Activated naive CD8-positive, alpha-beta T cell treated with anti-CD3 and anti-CD28 coated beads, Interleukin-2, amount 10 ng/mL, durations not matched to agents 7 days and 5 days (primary cell): ENCODE measurements at regions not wholly inside any gene's neighbourhood (a gene's known extent, or its start where the extent isn't known, plus 50 kb on each side); places are given as distances from the start of the nearest gene placed in this dataset.

Experiments
- ATAC-seq: fragments of 150-1000 bp; cut with Tn5 transposase; one replicate; pipeline ENCODE4 v1.10.0; 2021; ENCODE audit warnings: low read depth, moderate library complexity
- POLR2A ChIA-PET: fragments of 350-600 bp; sonication (Branson Sonifier 250); formaldehyde crosslinking; loops from one replicate; lab custom pipeline; 2021; ENCODE audit warnings: antibody characterized with exemption; lab: Charles Lee
- DNase-seq: peaks from one replicate; pipeline ENCODE4 v3.0.0; 2021
- H3K27ac Mint-ChIP-seq: one replicate; pipeline ENCODE4 v1.8.0; 2022; ENCODE audit warnings: mild to moderate bottlenecking, mixed read lengths
- H3K27me3 Mint-ChIP-seq: one replicate; pipeline ENCODE4 v1.8.0; 2022; ENCODE audit warnings: mild to moderate bottlenecking, moderate library complexity, mixed read lengths
- H3K36me3 Mint-ChIP-seq: one replicate; pipeline ENCODE4 v1.8.0; 2021; ENCODE audit warnings: mild to moderate bottlenecking, mixed read lengths
- H3K4me1 Mint-ChIP-seq: one replicate; pipeline ENCODE4 v1.8.0; 2021; ENCODE audit warnings: mixed read lengths
- H3K4me3 Mint-ChIP-seq: one replicate; pipeline ENCODE4 v1.8.0; 2022; ENCODE audit warnings: mild to moderate bottlenecking, moderate library complexity, mixed read lengths
- H3K9me3 Mint-ChIP-seq: one replicate; pipeline ENCODE4 v1.8.0; 2021; ENCODE audit warnings: mixed read lengths

DNA sequence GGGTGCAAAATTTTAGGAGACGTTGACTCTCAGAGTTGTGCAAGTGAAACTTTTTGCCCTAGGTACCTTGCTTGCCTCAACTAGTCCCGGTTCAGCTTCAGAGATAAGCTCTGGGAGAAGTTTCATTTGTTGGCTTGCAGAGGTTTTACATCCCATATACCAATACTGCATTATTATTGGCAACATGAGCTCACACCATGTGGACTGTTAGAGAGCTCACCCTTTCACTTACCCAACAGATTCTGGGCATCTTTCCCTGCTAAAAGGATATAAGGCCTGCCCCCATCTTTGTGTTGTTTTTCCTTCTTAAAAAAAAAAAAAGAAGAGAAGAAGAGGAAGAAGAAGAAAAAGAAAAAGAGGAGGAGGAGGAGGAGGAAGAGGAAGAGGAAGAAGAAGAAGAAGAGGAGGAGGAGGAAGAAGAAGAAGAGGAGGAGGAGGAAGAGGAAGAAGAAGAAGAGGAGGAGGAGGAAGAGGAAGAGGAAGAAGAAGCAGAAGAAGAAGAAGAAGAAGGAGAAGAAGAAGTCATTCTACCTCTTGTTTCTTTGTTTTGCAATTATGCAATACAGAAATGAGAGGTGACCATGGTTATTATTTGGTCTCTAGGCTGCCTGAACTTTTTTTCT is 292.6 kb upstream of the IRX3 start:
- Mint-ChIP-seq H3K9me3 (no peaks in the 10 kb centered on the region), H3K36me3 (no peaks in the 10 kb centered on the region), H3K4me1 (no peaks in the 10 kb centered on the region), H3K27ac (no peak overlapping the region), H3K4me3 (no peak overlapping the region), H3K27me3 (peaks cover 14% of the 10 kb centered on the region)
- ATAC-seq (no peak), DNase-seq (no peak)
- POLR2A ChIA-PET: no interaction called here

- no peaks in the 10 kb centered on the region for H3K4me1 Mint-ChIP-seq
- H3K9me3 Mint-ChIP-seq: no peaks in the 10 kb centered on the region
- POLR2A ChIA-PET: no interaction called here
- no peaks in the 10 kb centered on the region for H3K36me3 Mint-ChIP-seq
- no peak overlapping the region for H3K27ac Mint-ChIP-seq
- ATAC-seq (no peak), DNase-seq (no peak)
- H3K27me3 Mint-ChIP-seq: peaks cover 14% of the 10 kb centered on the region
- no peak overlapping the region for H3K4me3 Mint-ChIP-seq
Measured at GRCh38 chr16:54577651-54578128, 291.1 kb upstream of the IRX3 start.

- no peak overlapping the region for H3K4me3 Mint-ChIP-seq
- peaks cover 14% of the 10 kb centered on the region for H3K27me3 Mint-ChIP-seq
- DNase-seq (no peak), ATAC-seq (no peak)
- POLR2A ChIA-PET: no interaction called here
- H3K36me3 Mint-ChIP-seq: no peaks in the 10 kb centered on the region
- H3K4me1 Mint-ChIP-seq: no peaks in the 10 kb centered on the region
- H3K27ac Mint-ChIP-seq: no peak overlapping the region
- H3K9me3 Mint-ChIP-seq: no peaks in the 10 kb centered on the region
Measured at GRCh38 chr16:54576785-54577184, 290.2 kb upstream of the IRX3 start.

GRCh38 chr16:54568906-54569807 is 282.6 kb upstream of the IRX3 start:
- Mint-ChIP-seq H3K9me3 (no peaks in the 10 kb centered on the region), H3K27ac (no peak overlapping the region), H3K36me3 (no peaks in the 10 kb centered on the region), H3K4me1 (no peaks in the 10 kb centered on the region), H3K27me3 (no peaks in the 10 kb centered on the region), H3K4me3 (no peak overlapping the region)
- no peak for ATAC-seq
- POLR2A ChIA-PET: no interaction called here
- no peak for DNase-seq

DNA sequence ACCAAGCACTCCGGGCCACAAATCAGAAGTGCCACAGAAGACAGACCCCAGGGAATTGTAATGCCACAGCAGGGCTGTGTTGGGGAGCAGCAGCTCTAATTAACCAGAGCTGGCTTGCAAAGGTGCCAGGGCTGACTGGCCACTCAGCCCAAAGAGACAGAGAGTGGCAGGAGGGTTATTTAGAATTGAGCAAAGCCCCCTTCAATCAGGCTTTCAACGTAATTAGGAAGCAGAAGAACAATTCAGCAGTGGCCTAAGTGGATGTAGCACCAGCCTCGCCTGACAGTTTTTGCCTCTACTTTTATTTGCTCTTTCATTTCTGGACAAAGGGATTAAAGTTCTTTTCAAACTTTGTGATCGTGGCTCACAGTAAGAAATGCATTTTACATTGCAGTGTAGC is 278.3 kb upstream of the IRX3 start:
- no peaks in the 10 kb centered on the region for H3K27me3 Mint-ChIP-seq
- DNase-seq: no peak
- no peaks in the 10 kb centered on the region for H3K4me1 Mint-ChIP-seq
- POLR2A ChIA-PET: no interaction called here
- H3K27ac Mint-ChIP-seq: no peak overlapping the region
- ATAC-seq: no peak
- H3K4me3 Mint-ChIP-seq: no peak overlapping the region
- no peaks in the 10 kb centered on the region for H3K9me3 Mint-ChIP-seq
- H3K36me3 Mint-ChIP-seq: no peaks in the 10 kb centered on the region

DNA sequence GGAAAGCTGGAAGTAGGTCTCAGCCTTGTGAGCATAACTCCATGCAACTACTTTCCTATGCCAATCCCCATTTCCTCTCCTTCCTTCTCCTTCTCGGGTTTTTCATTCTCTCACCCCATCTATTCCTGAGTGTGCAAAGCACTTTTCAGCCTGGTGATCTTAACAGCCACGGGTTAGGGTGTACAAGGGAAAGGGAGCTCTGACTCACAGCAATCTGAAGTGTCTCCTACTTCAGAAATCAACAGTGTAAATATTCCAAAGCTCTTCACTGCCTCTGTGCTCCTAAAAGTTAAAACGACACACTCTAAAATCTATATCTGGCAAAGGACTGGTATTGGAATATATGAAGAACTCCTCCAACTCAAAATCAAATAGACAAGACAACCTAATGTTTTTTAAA is 268.0 kb upstream of the IRX3 start:
- DNase-seq (no peak), ATAC-seq (no peak)
- POLR2A ChIA-PET: no interaction called here
- Mint-ChIP-seq H3K9me3 (peaks cover 6% of the 10 kb centered on the region), H3K4me3 (no peak overlapping the region), H3K36me3 (no peaks in the 10 kb centered on the region), H3K4me1 (no peaks in the 10 kb centered on the region), H3K27me3 (no peaks in the 10 kb centered on the region), H3K27ac (no peak overlapping the region)

GRCh38 chr16:54548281-54548680 is 261.7 kb upstream of the IRX3 start:
- H3K4me1 Mint-ChIP-seq: no peaks in the 10 kb centered on the region
- DNase-seq (no peak), ATAC-seq (no peak)
- H3K4me3 Mint-ChIP-seq: no peak overlapping the region
- peaks cover 6% of the 10 kb centered on the region for H3K9me3 Mint-ChIP-seq
- POLR2A ChIA-PET: no interaction called here
- no peaks in the 10 kb centered on the region for H3K36me3 Mint-ChIP-seq
- peaks cover 2% of the 10 kb centered on the region for H3K27me3 Mint-ChIP-seq
- no peak overlapping the region for H3K27ac Mint-ChIP-seq

DNA sequence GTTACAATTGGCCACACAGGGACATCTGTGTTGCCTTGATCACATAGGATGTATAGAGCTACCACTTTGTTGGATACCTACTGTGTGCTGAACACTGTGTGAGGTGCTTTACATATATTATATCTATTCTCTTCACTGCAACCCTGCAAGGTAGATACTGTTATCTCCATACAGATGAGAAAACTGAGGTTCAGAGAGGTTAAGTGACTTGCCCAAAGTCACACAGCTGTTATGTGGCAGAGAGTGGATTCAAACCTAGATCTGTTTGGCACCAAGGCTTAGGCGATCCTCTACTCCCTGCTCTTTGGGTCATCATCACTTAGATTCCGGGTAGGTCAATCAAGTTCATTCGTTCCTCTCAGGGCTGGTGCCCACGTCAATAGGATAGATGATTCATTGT is 260.5 kb upstream of the IRX3 start:
- no peaks in the 10 kb centered on the region for H3K36me3 Mint-ChIP-seq
- no peak overlapping the region for H3K27ac Mint-ChIP-seq
- no peaks in the 10 kb centered on the region for H3K4me1 Mint-ChIP-seq
- POLR2A ChIA-PET: no interaction called here
- peaks cover 5% of the 10 kb centered on the region for H3K9me3 Mint-ChIP-seq
- H3K27me3 Mint-ChIP-seq: peaks cover 2% of the 10 kb centered on the region
- no peak for DNase-seq
- no peak overlapping the region for H3K4me3 Mint-ChIP-seq
- ATAC-seq: no peak

DNA sequence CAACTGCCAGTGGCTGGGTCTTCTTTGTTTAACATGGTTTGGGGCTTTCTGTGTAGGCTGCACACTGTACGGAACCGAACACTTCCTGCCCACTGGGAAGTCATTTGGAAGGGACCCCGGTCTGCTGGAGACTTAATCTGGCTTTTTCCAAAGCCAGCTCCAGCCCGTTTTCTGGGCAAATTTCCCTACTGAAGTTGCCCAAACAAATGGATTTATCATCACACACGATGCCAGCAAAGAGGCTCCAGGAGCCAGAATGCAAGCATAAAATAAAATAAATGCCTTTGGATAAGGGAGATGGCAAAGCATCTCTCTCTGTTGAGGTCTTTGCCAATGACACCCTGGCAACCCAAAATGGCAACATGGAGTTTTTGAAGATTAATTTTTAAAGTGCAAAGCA is 259.9 kb upstream of the IRX3 start:
- Mint-ChIP-seq H3K9me3 (peaks cover 3% of the 10 kb centered on the region), H3K36me3 (no peaks in the 10 kb centered on the region), H3K27ac (no peak overlapping the region), H3K4me3 (no peak overlapping the region), H3K27me3 (peaks cover 2% of the 10 kb centered on the region), H3K4me1 (no peaks in the 10 kb centered on the region)
- no peak for DNase-seq
- POLR2A ChIA-PET: no interaction called here
- ATAC-seq: no peak

DNA sequence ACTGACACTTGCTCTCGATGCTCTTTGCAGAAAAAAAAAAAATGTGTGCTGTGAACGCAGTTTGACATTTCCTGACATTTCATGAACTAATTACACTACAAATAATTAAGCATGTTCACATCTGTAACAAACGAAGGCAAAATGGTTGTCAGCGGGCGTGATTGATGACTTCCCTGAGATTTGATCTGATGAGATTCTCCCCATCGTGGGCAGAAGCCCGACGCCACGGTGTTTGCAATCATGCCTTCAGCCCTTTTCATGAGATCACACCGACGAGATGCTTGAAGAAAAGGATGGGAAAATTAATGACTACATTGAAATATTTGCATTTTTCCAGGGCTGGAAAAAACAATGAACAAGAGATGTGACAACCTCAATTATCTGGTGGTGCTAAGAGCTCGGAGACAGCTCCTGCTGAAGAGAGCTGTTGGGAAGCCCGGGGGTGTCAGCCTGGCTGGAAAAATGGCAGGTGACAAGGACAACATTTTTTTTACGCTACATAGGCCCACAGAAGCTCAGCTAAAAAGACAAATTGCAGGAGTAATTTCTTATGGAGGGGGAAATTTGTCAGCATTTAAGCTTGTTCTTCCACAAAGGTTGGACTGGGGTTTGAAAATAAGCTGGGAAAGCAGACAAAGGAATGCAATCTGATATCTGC is 259.4 kb upstream of the IRX3 start:
- Mint-ChIP-seq H3K27me3 (peaks cover 2% of the 10 kb centered on the region), H3K4me1 (no peaks in the 10 kb centered on the region), H3K4me3 (no peak overlapping the region), H3K27ac (no peak overlapping the region), H3K36me3 (no peaks in the 10 kb centered on the region), H3K9me3 (peaks cover 2% of the 10 kb centered on the region)
- ATAC-seq (no peak), DNase-seq (no peak)
- POLR2A ChIA-PET: no interaction called here

DNA sequence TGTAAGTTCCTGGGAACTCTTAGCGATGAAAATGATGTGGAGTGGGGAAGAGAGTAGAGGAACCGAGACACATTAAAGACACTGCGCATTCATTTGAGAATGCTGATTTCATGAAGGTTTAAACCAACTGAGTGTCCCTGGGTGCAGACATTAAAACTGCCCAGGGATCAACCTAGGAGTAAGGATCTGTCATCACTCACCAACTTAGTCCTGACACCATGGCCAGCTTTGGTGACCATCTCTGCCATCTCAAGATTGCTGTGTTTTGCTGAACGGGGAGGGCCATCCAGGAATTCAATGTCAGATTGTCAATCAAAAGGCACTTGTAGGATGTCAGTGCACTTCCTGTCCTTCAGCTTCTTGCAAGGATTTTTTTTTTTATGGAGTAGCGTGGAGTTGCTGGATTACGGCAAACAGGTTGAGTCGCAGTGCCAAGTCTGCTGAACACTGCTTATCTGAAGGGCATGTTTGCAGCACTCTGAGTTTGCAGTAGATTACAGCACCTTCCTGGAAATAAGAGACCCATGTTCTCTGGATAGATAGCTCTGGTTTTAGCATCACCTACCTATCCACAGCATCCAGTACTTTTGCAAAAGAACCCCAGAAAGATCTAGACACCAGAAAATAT is 258.1 kb upstream of the IRX3 start:
- DNase-seq (no peak), ATAC-seq (no peak)
- Mint-ChIP-seq H3K36me3 (no peaks in the 10 kb centered on the region), H3K27me3 (peaks cover 2% of the 10 kb centered on the region), H3K27ac (no peak overlapping the region), H3K4me1 (no peaks in the 10 kb centered on the region), H3K4me3 (no peak overlapping the region), H3K9me3 (no peaks in the 10 kb centered on the region)
- POLR2A ChIA-PET: no interaction called here

DNA sequence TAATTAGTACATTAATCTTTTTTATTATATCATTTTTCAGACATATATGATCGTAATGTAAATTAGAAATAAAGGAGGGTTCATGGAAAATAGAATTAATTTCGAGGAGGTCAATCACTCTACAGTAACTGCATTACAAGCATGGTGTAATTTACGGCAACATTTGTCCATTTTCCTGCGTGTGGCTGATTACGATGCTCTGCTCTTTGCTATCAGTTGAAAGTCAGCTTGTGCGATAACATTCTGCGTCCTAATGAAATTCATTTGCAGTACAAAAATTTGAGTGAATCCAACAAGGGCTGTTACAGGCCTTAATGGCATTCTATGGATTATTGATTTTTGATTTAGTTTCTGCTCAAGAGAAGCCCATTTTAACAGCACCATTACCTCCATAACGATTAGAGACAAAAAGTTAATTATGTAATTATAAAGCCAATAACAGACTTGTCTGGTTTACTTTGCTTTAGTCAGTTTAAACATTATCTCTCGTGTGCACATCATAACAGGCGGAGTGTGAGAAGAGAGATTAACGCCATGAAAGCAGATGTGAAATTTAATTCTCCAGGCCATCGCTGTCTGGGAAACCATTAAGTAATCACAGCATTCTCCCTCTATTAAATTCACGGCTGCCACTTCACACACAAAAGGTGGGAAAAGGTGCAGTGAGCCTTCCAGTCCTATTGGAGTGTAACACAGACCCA is 256.4 kb upstream of the IRX3 start:
- no peak overlapping the region for H3K27ac Mint-ChIP-seq
- POLR2A ChIA-PET: no interaction called here
- DNase-seq (no peak), ATAC-seq (no peak)
- no peaks in the 10 kb centered on the region for H3K36me3 Mint-ChIP-seq
- H3K4me3 Mint-ChIP-seq: no peak overlapping the region
- H3K9me3 Mint-ChIP-seq: no peaks in the 10 kb centered on the region
- peaks cover 2% of the 10 kb centered on the region for H3K27me3 Mint-ChIP-seq
- no peaks in the 10 kb centered on the region for H3K4me1 Mint-ChIP-seq
